ENCODE measurements at regions not wholly inside any gene's neighbourhood (a gene's known extent, or its start where the extent isn't known, plus 50 kb on each side); places are given as distances from the start of the nearest gene placed in this dataset.

DNA sequence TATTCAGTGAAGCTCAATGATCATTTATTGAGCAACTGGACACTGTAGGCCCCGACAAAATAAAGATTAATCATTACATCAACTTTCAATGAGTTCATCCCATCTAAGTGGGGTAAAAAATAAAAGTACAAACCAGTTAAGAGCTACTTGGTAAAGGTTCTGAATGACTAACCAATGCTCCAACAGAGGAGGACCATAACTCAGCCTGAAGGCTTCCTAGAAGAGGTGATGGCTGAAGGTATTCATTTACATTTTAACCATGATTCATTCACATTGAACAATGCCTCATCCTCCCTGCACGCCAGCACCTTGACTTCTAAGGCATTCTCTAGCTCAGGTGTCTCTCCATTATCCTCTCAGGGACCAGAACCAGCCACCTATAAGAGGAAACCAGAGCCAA lies 201.4 kb downstream of the ZNF462 start:
- H3K4me1 Mint-ChIP-seq = no peaks in the 10 kb centered on the region
- POLR2A ChIA-PET = no interaction called here
- no peak overlapping the region for H3K4me3 Mint-ChIP-seq
- no peak overlapping the region for H3K27ac Mint-ChIP-seq
- no peaks in the 10 kb centered on the region for H3K9me3 Mint-ChIP-seq
- no peaks in the 10 kb centered on the region for H3K27me3 Mint-ChIP-seq
- no peaks in the 10 kb centered on the region for H3K36me3 Mint-ChIP-seq (ENCODE audit: low read depth)
- CTCF ChIA-PET = no interaction called here
- no peak for DNase-seq

DNA sequence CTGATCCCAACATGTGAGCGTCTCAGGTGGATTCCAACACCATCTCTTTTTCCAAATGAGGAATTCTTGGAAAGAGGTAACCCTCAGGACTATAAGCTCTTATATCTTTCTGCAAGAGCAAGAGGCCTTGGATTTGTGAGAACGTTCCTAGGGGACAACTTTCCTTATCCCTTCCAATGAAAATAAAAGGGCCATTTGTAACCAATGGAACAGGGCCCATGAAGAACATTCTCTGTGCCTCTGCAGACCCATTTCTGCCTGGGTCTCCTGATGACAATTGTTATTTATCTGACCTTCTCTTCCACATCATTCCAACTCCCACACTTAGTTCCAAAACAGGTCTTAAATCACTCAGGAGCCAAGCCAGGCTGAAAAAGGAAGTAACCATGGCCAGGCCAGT lies 202.6 kb downstream of the ZNF462 start:
- Mint-ChIP-seq H3K27me3 (no peaks in the 10 kb centered on the region), H3K4me1 (no peaks in the 10 kb centered on the region), H3K4me3 (no peak overlapping the region), H3K9me3 (no peaks in the 10 kb centered on the region), H3K36me3 (ENCODE audit: low read depth) (no peaks in the 10 kb centered on the region), H3K27ac (no peak overlapping the region)
- POLR2A ChIA-PET = no interaction called here
- CTCF ChIA-PET = no interaction called here
- DNase-seq = no peak

DNA sequence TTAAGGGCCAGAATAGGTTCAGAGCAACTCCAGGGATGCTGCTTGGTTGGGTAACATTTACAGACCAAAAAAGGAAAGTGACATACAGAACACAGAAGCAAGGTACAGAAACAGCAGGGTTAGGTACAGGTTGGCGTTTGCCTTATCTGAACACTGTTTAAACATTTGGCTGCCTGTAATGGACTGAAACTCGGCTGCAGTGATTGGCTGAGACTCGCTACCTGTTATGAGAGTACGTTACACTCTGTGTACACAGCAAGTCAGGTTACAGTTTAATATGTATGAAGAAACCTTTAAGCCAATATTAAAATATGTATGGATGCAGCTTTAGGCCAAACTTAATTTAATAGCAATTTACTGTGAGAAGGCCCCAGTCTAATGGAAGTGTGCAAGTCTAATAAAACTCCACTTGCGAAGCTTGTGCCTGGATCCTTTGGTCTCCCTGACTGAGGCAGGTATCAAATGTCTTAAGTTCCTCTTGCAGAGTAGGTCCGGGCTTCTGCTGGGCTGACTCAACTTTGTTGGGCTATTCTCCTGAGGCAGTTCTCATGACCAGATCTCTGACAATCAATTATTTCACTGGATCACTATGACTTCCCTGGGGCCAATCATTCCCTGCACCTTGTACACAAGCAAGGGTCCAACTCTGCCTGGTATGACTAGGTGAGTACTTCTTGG lies 204.9 kb downstream of the ZNF462 start:
- DNase-seq = no peak
- CTCF ChIA-PET = no interaction called here
- no peaks in the 10 kb centered on the region for H3K4me1 Mint-ChIP-seq
- H3K4me3 Mint-ChIP-seq = no peak overlapping the region
- no peaks in the 10 kb centered on the region for H3K36me3 Mint-ChIP-seq (ENCODE audit: low read depth)
- no peaks in the 10 kb centered on the region for H3K9me3 Mint-ChIP-seq
- POLR2A ChIA-PET = no interaction called here
- no peak overlapping the region for H3K27ac Mint-ChIP-seq
- no peaks in the 10 kb centered on the region for H3K27me3 Mint-ChIP-seq

DNA sequence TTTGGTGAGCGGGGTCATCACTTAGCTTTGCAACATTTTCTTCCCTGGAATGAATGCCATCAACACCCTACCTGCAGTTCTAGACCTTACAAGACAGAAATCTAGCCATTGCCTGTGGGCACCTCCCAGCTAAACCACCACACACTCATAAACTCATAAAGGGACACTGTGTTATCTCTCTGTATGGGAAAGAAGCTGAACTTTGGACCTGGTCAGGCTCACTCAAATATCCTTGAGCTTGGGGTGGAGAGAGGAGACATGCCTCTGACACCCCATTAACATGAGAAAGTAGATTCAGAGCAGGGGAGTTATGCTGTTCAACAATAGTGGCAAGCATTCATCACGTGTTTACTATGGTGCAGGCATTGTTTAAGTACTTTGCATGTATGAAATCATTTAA lies 205.6 kb downstream of the ZNF462 start:
- ChIA-PET CTCF (no interaction called here), POLR2A (no interaction called here)
- no peaks in the 10 kb centered on the region for H3K9me3 Mint-ChIP-seq
- no peak overlapping the region for H3K4me3 Mint-ChIP-seq
- no peak for DNase-seq
- H3K4me1 Mint-ChIP-seq = no peaks in the 10 kb centered on the region
- H3K27ac Mint-ChIP-seq = no peak overlapping the region
- no peaks in the 10 kb centered on the region for H3K36me3 Mint-ChIP-seq (ENCODE audit: low read depth)
- H3K27me3 Mint-ChIP-seq = no peaks in the 10 kb centered on the region

DNA sequence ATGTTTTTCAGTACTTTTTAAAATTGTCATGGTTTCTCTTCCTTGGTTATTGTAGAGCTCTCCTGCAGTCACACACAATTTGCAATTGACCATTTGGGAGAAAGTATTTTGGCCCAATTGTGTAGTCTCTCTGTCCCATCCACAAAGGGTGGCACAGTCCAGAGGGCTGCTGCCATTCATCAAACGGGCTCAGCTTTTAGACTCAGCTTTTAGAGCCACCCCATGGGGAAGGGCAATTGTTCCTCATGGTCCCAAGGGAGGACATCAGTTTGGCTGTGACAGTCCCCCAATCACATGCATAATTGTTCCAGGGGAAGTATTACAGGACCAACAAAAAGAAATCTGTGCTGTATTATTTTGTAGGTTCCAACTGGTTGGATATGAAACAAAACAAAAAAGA lies 207.6 kb downstream of the ZNF462 start:
- H3K36me3 Mint-ChIP-seq (ENCODE audit: low read depth) = no peaks in the 10 kb centered on the region
- no peak overlapping the region for H3K27ac Mint-ChIP-seq

DNA sequence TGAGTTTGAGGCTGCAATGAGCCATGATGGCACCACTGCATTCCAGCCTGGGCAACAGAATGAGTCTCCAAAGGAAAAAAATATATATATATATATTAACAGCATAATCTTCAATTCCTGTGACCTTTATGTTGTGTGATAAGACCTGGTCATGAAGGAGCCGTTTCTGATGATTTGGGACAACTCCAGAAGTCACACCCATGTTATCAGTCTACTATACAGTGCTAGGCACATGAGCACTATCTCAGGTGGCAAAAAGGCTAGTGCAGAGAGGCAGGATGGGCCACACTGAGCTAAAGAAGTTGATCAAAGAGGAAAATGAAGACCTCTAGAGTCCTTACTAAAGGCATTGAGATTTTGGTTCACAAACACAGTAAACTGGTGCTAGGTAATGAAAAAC lies 205.0 kb upstream of the RAD23B start:
- DNase-seq = no peak
- POLR2A ChIA-PET = no interaction called here
- Mint-ChIP-seq H3K9me3 (no peaks in the 10 kb centered on the region), H3K27me3 (no peaks in the 10 kb centered on the region), H3K27ac (no peak overlapping the region), H3K36me3 (ENCODE audit: low read depth) (no peaks in the 10 kb centered on the region), H3K4me1 (no peaks in the 10 kb centered on the region), H3K4me3 (no peak overlapping the region)
- CTCF ChIA-PET = no interaction called here

More for the DNA sequence above, 207.6 kb downstream of the ZNF462 start:
- ChIA-PET CTCF (no interaction called here), POLR2A (no interaction called here)
- Mint-ChIP-seq H3K9me3 (no peaks in the 10 kb centered on the region), H3K4me3 (no peak overlapping the region), H3K27me3 (no peaks in the 10 kb centered on the region), H3K4me1 (no peaks in the 10 kb centered on the region)
- DNase-seq = no peak

DNA sequence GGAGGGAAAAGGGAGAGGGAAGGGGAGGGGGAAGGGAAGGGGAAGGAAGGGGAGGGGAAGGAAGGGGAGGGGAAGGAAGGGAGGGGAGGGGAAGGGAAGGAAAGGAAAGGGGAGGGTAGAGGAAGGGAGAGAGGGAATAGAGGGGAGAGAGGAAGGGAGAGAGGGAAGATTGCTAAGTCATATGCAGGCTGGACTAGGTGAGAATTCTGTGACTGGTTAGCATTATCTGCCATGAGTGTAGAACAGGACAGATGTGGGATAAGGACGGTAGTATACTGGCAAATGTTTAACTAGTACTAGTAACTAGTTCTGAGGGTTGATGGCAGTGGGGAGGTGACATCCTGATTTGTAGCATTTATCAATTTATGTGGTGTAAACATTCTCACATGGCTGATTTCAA lies 203.5 kb upstream of the RAD23B start:
- Mint-ChIP-seq H3K36me3 (ENCODE audit: low read depth) (no peaks in the 10 kb centered on the region), H3K9me3 (no peaks in the 10 kb centered on the region), H3K4me3 (no peak overlapping the region), H3K27ac (no peak overlapping the region), H3K27me3 (peaks cover 2% of the 10 kb centered on the region), H3K4me1 (no peaks in the 10 kb centered on the region)
- no peak for DNase-seq
- CTCF ChIA-PET = no interaction called here
- POLR2A ChIA-PET = no interaction called here

DNA sequence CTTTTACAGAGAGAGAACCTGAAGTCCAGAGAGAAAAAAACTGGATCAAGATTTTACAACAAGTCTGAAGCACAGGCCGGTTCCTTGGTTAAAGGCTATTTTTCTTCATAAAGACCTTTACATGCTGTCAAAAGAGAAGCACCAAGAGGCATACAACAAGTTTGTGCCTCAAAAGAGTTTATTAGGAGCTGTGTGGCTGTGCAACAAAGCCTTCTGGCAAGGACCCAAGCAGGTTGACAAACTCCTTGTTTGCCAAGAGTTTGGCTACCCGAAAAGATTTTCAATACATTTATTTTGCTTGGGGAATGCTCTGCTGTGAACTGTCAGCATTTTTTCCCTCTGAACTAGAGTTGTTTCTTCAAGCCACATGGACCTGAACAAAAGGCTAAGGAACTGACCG lies 202.9 kb upstream of the RAD23B start:
- ChIA-PET POLR2A (no interaction called here), CTCF (no interaction called here)
- Mint-ChIP-seq H3K27ac (no peak overlapping the region), H3K4me1 (no peaks in the 10 kb centered on the region), H3K36me3 (ENCODE audit: low read depth) (no peaks in the 10 kb centered on the region), H3K27me3 (peaks cover 2% of the 10 kb centered on the region), H3K4me3 (no peak overlapping the region), H3K9me3 (no peaks in the 10 kb centered on the region)
- DNase-seq = no peak

DNA sequence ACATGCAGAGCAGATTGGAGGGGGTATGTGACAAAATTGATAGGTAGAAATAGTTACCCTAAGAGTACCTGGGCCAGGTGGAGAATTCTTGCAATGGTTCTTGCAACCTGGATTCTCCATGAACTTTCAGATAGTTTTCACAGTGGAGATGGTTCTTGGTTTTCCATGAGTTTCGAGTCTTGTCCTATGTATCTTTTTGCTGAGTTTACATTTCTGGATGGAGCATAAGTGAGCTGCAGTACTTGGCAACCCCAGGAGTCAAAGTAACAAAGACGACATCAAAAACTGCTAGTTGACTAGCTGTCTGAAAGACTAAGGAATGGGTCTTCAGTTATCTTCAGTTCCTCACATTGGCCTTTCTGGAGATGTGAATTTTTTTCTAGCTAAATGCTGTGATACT lies 196.6 kb upstream of the RAD23B start:
- no peak for DNase-seq
- no peak overlapping the region for H3K27ac Mint-ChIP-seq
- H3K36me3 Mint-ChIP-seq (ENCODE audit: low read depth) = no peaks in the 10 kb centered on the region
- ChIA-PET CTCF (interaction anchor here (1.0 kb wide), 1 partner anchor 13 kb away, joined by 3 read pairs; no protein-coding TSS in a partner anchor), POLR2A (no interaction called here)
- peaks cover 9% of the 10 kb centered on the region for H3K27me3 Mint-ChIP-seq
- H3K4me1 Mint-ChIP-seq = no peaks in the 10 kb centered on the region
- H3K9me3 Mint-ChIP-seq = no peaks in the 10 kb centered on the region
- H3K4me3 Mint-ChIP-seq = no peak overlapping the region

DNA sequence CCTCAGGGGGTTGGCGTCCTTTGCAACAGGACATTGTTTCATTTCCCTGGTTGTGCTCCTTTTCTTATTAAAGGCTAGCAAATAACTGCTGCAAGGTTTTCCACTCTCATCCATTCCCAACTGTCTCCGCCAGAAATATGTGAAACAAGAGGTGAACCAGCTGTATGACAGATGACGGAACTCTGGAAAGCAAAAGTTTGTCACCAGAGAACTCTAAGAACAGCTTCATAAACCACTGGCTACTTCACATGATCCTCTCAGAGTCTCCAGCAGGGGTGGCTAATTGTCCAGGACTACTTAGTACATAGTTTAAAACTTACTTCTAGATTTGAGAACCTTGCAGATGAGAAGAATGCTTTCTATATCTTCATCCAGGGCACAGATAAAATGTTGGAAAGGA lies 195.9 kb upstream of the RAD23B start:
- ChIA-PET CTCF (interaction anchor here (1.0 kb wide), 1 partner anchor 14 kb away, joined by 3 read pairs; no protein-coding TSS in a partner anchor), POLR2A (no interaction called here)
- Mint-ChIP-seq H3K36me3 (ENCODE audit: low read depth) (no peaks in the 10 kb centered on the region), H3K4me3 (no peak overlapping the region), H3K27ac (no peak overlapping the region), H3K27me3 (peaks cover 9% of the 10 kb centered on the region), H3K9me3 (no peaks in the 10 kb centered on the region), H3K4me1 (no peaks in the 10 kb centered on the region)
- no peak for DNase-seq

DNA sequence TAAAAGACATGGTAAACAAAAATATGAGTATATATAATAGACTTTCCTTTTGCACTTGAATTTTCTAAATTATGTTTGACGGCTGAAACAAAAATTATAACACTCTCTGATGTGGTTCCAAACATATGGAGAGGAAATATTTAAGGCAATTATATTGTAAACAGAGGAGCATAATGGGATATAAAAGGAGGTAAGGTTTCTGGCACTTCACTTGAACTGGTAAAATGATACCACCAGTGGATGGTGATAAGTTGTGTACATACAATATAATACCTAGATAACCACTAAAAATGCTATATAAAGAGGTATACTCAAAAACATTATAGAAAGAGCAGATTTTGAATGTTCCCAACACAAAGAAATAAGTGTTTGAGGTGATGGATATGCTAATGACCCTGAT lies 192.9 kb upstream of the RAD23B start:
- no peaks in the 10 kb centered on the region for H3K9me3 Mint-ChIP-seq
- ChIA-PET POLR2A (no interaction called here), CTCF (no interaction called here)
- H3K4me1 Mint-ChIP-seq = no peaks in the 10 kb centered on the region
- no peak overlapping the region for H3K4me3 Mint-ChIP-seq
- peaks cover 6% of the 10 kb centered on the region for H3K27me3 Mint-ChIP-seq
- no peak overlapping the region for H3K27ac Mint-ChIP-seq
- no peak for DNase-seq
- no peaks in the 10 kb centered on the region for H3K36me3 Mint-ChIP-seq (ENCODE audit: low read depth)

DNA sequence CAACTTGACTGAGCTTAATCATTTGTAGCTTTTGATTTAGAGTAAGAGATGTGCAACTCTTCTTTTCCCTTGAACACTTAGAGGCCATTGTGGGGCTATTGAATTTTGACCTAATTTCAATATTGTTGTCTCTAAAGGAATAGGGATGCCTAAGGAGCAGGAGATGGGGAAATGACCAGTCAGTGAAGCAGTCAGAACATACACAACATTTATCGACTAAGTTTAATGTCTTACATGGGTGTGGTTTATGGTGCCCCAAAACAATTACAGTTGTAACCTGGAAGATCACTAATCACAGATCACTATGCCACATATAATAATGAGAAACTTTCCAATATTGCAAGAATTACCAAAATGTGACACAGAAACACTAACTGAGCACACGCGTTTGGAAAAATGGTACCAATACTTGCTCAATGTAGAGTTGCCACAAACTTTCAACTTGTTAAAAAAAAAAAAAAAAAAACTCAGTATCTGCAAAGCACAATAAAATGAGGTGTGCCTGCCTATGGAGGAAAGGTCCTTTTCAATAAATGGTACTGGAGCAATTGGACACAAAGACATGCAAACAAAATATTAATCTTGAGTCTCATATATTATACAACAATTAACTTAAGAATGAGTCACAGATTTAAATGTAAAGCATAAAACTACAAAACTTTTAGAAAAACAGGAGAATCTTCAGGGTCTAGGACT lies 189.6 kb upstream of the RAD23B start:
- Mint-ChIP-seq H3K36me3 (ENCODE audit: low read depth) (no peaks in the 10 kb centered on the region), H3K9me3 (no peaks in the 10 kb centered on the region), H3K4me3 (no peak overlapping the region), H3K27me3 (peaks cover 6% of the 10 kb centered on the region), H3K27ac (no peak overlapping the region), H3K4me1 (no peaks in the 10 kb centered on the region)
- DNase-seq = no peak
- POLR2A ChIA-PET = no interaction called here
- CTCF ChIA-PET = no interaction called here

DNA sequence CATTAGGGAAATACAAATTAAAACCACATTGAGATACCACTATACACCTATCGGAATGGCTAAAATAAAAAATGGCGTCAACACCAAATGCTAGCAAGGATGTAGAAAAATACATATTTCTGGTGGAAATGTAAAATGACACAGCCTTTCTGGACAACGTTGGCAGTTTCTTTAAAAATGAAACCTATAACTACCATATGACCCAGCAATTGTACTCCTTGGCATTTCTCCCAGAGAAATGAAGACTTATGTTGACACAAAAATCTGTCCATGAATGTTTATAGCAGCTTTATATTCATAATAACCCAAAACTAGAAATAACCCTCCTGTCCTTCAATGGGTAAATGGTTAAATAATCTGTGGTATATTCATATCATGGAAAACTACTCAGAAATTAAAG lies 188.7 kb upstream of the RAD23B start:
- DNase-seq = no peak
- Mint-ChIP-seq H3K27me3 (peaks cover under 1% of the 10 kb centered on the region), H3K4me3 (no peak overlapping the region), H3K4me1 (no peaks in the 10 kb centered on the region), H3K36me3 (ENCODE audit: low read depth) (no peaks in the 10 kb centered on the region), H3K9me3 (no peaks in the 10 kb centered on the region), H3K27ac (no peak overlapping the region)
- ChIA-PET CTCF (no interaction called here), POLR2A (no interaction called here)

DNA sequence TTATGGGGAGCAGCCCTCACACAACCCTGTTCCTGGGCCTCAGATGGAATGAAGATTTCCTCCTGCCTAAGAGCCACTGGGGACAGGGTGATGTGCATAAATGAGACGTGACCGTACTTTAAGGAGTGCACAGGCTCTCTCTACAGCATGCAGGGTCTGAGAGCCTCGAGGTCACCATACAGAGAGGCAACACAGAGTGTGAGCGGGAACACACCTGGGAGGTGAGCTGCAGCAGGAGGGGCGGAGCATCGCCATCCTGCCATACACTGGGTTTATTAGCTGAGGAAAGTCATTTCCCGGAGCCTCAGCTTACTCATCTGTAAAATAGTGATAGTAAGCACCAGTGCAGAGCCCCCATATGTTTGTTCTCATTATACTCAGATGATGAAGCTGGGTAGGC lies 182.5 kb upstream of the RAD23B start:
- no peak for DNase-seq
- Mint-ChIP-seq H3K4me1 (no peaks in the 10 kb centered on the region), H3K27ac (no peak overlapping the region), H3K27me3 (no peaks in the 10 kb centered on the region), H3K36me3 (ENCODE audit: low read depth) (no peaks in the 10 kb centered on the region), H3K4me3 (no peak overlapping the region), H3K9me3 (no peaks in the 10 kb centered on the region)
- ChIA-PET POLR2A (no interaction called here), CTCF (no interaction called here)

Data from activated CD4-positive, alpha-beta T cell treated with anti-CD3 and anti-CD28 coated beads, Interleukin-2, amount 10 ng/mL, durations not matched to agents 7 days and 5 days (primary cell).